Astrocyte of the cerebellum (primary cell): ENCODE measurements at regions not wholly inside any gene's neighbourhood (a gene's known extent, or its start where the extent isn't known, plus 50 kb on each side); places are given as distances from the start of the nearest gene placed in this dataset.

Experiments used
- DNase-seq: peaks from one replicate; pipeline ENCODE4 v3.0.0-alpha.2; 2011; ENCODE audit warnings: low read depth
- H3K4me3 ChIP-seq: 2 replicates; pipeline ENCODE4 v1.5.1; 2011; ENCODE audit warnings: mild to moderate bottlenecking, low read depth, low read length, moderate library complexity
- CTCF ChIP-seq: IDR thresholded peaks from 2 replicates; pipeline ENCODE4 v1.5.1; 2012; ENCODE audit warnings: low read length, low read depth, moderate library complexity, mild to moderate bottlenecking; ENCODE audit errors: missing control alignments
- in situ Hi-C: cut with HindIII; loops from 2 replicates; pipeline ENCODE4 v1.10.0; 2017; ENCODE audit warnings: low sequenced_read_pairs

DNA sequence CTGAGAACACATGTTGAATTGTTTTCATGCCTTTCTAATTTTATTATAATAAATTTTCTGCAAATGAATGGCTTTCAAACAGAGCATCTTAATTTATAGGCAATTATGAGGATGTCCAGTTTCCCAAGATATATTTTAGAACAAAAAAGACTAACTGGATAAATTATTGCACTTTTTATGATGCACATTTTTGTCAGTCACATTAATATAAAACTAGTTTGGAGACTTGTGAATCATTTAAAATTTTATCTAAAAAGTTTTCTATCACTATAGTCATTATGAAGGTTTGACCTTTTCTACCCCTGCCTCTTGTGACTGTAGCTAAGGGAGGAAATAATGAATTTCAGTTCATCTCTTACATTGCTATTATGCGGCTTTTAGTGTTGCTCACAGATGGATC lies 393.8 kb downstream of the TAF11L14 start:
- in situ Hi-C loops = no loop called here
- DNase-seq = no peak
- no peak for TF ChIP-seq CTCF
- no peak overlapping the region for H3K4me3 ChIP-seq

- no peak overlapping the region for H3K4me3 ChIP-seq
- no peak for DNase-seq
- TF ChIP-seq CTCF = no peak
- in situ Hi-C loops = no loop called here
Measured at GRCh38 chr5:18032744-18033143, 398.5 kb downstream of the TAF11L14 start.

GRCh38 chr5:18036531-18036930 lies 402.3 kb downstream of the TAF11L14 start:
- no peak for TF ChIP-seq CTCF
- in situ Hi-C loops = no loop called here
- no peak for DNase-seq
- H3K4me3 ChIP-seq = no peak overlapping the region

DNA sequence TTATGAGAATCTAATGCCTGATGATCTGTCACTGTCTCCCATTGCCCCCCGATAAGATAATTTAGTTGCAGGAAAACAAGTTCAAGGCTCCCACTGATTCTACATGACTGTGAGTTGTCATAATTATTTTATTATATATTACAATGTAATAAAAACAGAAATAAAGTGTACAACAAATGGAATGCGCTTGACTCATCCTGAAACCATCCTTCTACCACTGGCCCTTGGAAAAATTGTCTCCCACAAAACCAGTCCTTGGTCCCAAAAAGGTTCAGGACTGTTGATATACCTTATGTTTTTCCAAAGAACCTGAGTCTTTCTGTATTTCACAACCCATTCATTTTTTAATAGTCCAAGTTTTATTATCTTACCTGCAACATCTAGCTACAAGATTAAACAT lies 403.5 kb downstream of the TAF11L14 start:
- DNase-seq = no peak
- no peak overlapping the region for H3K4me3 ChIP-seq
- in situ Hi-C loops = no loop called here
- no peak for TF ChIP-seq CTCF

DNA sequence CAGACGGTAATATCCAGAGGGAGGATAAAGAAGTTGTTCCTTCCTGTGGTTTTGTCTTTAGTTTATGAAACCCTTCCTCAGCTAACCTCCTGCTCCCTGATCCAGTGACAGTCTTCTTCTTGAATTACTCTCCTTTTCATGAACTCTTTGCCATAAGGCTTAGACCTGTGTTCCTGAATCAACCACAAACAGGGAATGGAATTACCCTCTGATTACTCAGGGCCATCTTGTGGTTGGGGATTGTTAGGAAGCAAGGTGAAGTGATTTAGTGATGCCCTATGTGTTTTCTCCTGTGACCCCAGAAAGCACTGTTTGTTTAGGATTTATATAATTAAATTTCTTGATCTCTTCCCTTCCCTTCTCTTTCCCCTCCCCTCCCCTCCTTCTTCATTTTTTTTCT lies 409.1 kb downstream of the TAF11L14 start:
- no peak overlapping the region for H3K4me3 ChIP-seq
- in situ Hi-C loops = no loop called here
- no peak for DNase-seq
- no peak for TF ChIP-seq CTCF

- no peak for DNase-seq
- no peak overlapping the region for H3K4me3 ChIP-seq
- in situ Hi-C loops = no loop called here
- no peak for TF ChIP-seq CTCF
Measured at GRCh38 chr5:18048449-18048848, 414.2 kb downstream of the TAF11L14 start.

DNA sequence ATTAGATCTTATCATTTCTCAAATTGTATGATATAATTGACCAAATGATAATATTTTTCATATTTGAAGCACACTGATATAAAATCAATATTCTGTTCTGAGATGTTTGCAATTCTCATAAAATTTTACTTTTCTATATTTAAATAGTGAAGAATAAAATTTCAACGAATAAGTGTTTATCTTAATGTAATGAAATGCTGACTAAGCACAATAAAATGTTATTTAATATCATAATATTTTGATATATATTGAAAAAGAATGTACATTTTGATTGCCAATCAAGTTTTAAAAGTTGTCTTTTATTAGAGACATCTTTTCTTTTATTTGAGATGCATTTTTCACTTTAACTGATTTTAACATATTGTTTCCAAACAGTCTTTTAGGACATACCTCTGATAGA lies 416.1 kb downstream of the TAF11L14 start:
- in situ Hi-C loops = no loop called here
- no peak for DNase-seq
- no peak overlapping the region for H3K4me3 ChIP-seq
- no peak for TF ChIP-seq CTCF
